H9 (cell line): ENCODE measurements at regions not wholly inside any gene's neighbourhood (a gene's known extent, or its start where the extent isn't known, plus 50 kb on each side); places are given as distances from the start of the nearest gene placed in this dataset.

ENCODE experiments used
- DNase-seq: peaks from one replicate; pipeline ENCODE4 v3.0.0-alpha.2; 2017
- H2AFZ ChIP-seq: one replicate; pipeline ENCODE4 v1.6.1; 2013; ENCODE audit warnings: mild to moderate bottlenecking, low read length, control low read depth, moderate library complexity
- H2AK5ac ChIP-seq: 2 replicates; pipeline ENCODE4 v1.6.1; 2013; ENCODE audit warnings: low read length, control low read depth, mixed read lengths; ENCODE audit not compliant: insufficient read length
- H2BK120ac ChIP-seq: one replicate; pipeline ENCODE4 v1.6.1; 2013; ENCODE audit warnings: low read depth, mild to moderate bottlenecking, low read length, control low read depth, inconsistent platforms; ENCODE audit not compliant: poor library complexity, severe bottlenecking
- H2BK12ac ChIP-seq: 2 replicates; pipeline ENCODE4 v1.6.1; 2013; ENCODE audit warnings: low read length, control low read depth, mixed read lengths, low read depth; ENCODE audit not compliant: insufficient read length
- H2BK15ac ChIP-seq: 2 replicates; pipeline ENCODE4 v1.6.1; 2013; ENCODE audit warnings: low read depth, low read length, control low read depth
- H2BK20ac ChIP-seq: one replicate; pipeline ENCODE4 v1.6.1; 2013; ENCODE audit warnings: low read depth, mild to moderate bottlenecking, low read length, control low read depth, inconsistent platforms; ENCODE audit not compliant: poor library complexity, severe bottlenecking
- H2BK5ac ChIP-seq: 2 replicates; pipeline ENCODE4 v1.6.1; 2013; ENCODE audit warnings: low read length, control low read depth, mixed read lengths; ENCODE audit not compliant: insufficient read length
- H3K14ac ChIP-seq: 2 replicates; pipeline ENCODE4 v1.6.1; 2013; ENCODE audit warnings: low read length, control low read depth; ENCODE audit not compliant: insufficient read depth
- H3K18ac ChIP-seq: 2 replicates; pipeline ENCODE4 v1.6.1; 2013; ENCODE audit warnings: low read depth, mild to moderate bottlenecking, mixed read lengths, low read length, control low read depth; ENCODE audit not compliant: insufficient read length
- H3K23ac ChIP-seq: 2 replicates; pipeline ENCODE4 v1.6.1; 2013; ENCODE audit warnings: low read length, control low read depth, mixed read lengths, low read depth; ENCODE audit not compliant: insufficient read length
- H3K23me2 ChIP-seq: 2 replicates; pipeline ENCODE4 v1.6.1; 2013; ENCODE audit warnings: low read depth, mild to moderate bottlenecking, mixed read lengths, low read length, control low read depth; ENCODE audit not compliant: insufficient read length, poor library complexity, severe bottlenecking
- H3K27ac ChIP-seq: 2 replicates; pipeline ENCODE4 v1.5.1; 2013; ENCODE audit warnings: low read length, control low read depth, mixed read lengths, low read depth; ENCODE audit not compliant: insufficient read length
- H3K27me3 ChIP-seq: 2 replicates; pipeline ENCODE4 v1.6.1; 2013; ENCODE audit warnings: low read length, control low read depth, inconsistent platforms; ENCODE audit not compliant: insufficient read depth
- H3K4ac ChIP-seq: 2 replicates; pipeline ENCODE4 v1.6.1; 2013; ENCODE audit warnings: low read depth, mild to moderate bottlenecking, control low read depth, inconsistent platforms, low read length, moderate library complexity
- H3K4me1 ChIP-seq: 2 replicates; pipeline ENCODE4 v1.6.1; 2013; ENCODE audit warnings: low read length, control low read depth, inconsistent platforms; ENCODE audit not compliant: insufficient read depth
- H3K4me2 ChIP-seq: 2 replicates; pipeline ENCODE4 v1.6.1; 2013; ENCODE audit warnings: low read length, control low read depth, mixed read lengths; ENCODE audit not compliant: insufficient read length, insufficient read depth
- H3K56ac ChIP-seq: 2 replicates; pipeline ENCODE4 v1.6.1; 2013; ENCODE audit warnings: low read depth, mild to moderate bottlenecking, mixed read lengths, low read length, control low read depth; ENCODE audit not compliant: insufficient read length
- H3K79me1 ChIP-seq: 2 replicates; pipeline ENCODE4 v1.6.1; 2013; ENCODE audit warnings: low read depth, mild to moderate bottlenecking, moderate library complexity, low read length, control low read depth, inconsistent platforms; ENCODE audit not compliant: insufficient read depth, poor library complexity, severe bottlenecking
- H3K79me2 ChIP-seq: 2 replicates; pipeline ENCODE4 v1.6.1; 2013; ENCODE audit warnings: low read length, control low read depth, inconsistent platforms; ENCODE audit not compliant: insufficient read depth
- H3K9ac ChIP-seq: 2 replicates; pipeline ENCODE4 v1.6.1; 2013; ENCODE audit warnings: low read length, control low read depth, mixed read lengths; ENCODE audit not compliant: insufficient read length; ENCODE audit errors: extremely low read depth
- H3K9me3 ChIP-seq: one replicate; pipeline ENCODE4 v1.6.1; 2013; ENCODE audit warnings: low read depth, low read length, inconsistent platforms; ENCODE audit not compliant: control insufficient read depth
- H3T11ph ChIP-seq: one replicate; pipeline ENCODE4 v1.6.1; 2013; ENCODE audit warnings: mild to moderate bottlenecking, low read length, control low read depth, inconsistent platforms
- H4K20me1 ChIP-seq: one replicate; pipeline ENCODE4 v1.6.1; 2013; ENCODE audit not compliant: control insufficient read depth, insufficient read length, insufficient read depth
- H4K5ac ChIP-seq: 2 replicates; pipeline ENCODE4 v1.6.1; 2013; ENCODE audit warnings: low read depth, mild to moderate bottlenecking, mixed read lengths, low read length, control low read depth; ENCODE audit not compliant: insufficient read length
- H4K8ac ChIP-seq: replicated peaks from 2 replicates; pipeline ENCODE4 v1.6.1; 2013; ENCODE audit warnings: low read length, control low read depth, mixed read lengths, low read depth; ENCODE audit not compliant: insufficient read length
- H4K91ac ChIP-seq: 2 replicates; pipeline ENCODE4 v1.6.1; 2013; ENCODE audit warnings: low read depth, mild to moderate bottlenecking, moderate library complexity, mixed read lengths, low read length, control low read depth; ENCODE audit not compliant: insufficient read length
- H3K27ac Mint-ChIP-seq, 3 experiments: 2 replicates in 2 of 3; 3 replicates in 1 of 3; pipeline ENCODE4 v1.8.0; 2020 to 2021; ENCODE audit warnings: mixed read lengths in 3 of 3, mild to moderate bottlenecking in 1 of 3, moderate library complexity in 1 of 3
- H3K27me3 Mint-ChIP-seq: 2 replicates; pipeline ENCODE4 v1.8.0; 2021; ENCODE audit warnings: low read depth, mild to moderate bottlenecking, moderate library complexity, mixed read lengths
- H3K36me3 Mint-ChIP-seq, 3 experiments: 2 replicates in 2 of 3; 3 replicates in 1 of 3; pipeline ENCODE4 v1.8.0; 2020 to 2021; ENCODE audit warnings: low read depth in 3 of 3, mixed read lengths in 3 of 3; ENCODE audit not compliant: insufficient read depth in 1 of 3
- H3K4me1 Mint-ChIP-seq, 2 experiments: 2 replicates each; pipeline ENCODE4 v1.8.0; 2020; ENCODE audit warnings: mixed read lengths in 2 of 2
- H3K4me3 Mint-ChIP-seq, 2 experiments: 2 replicates in 1 of 2; 3 replicates in 1 of 2; pipeline ENCODE4 v1.8.0; 2020 to 2021; ENCODE audit warnings: mild to moderate bottlenecking in 2 of 2, mixed read lengths in 2 of 2, moderate library complexity in 1 of 2
- H3K9me3 Mint-ChIP-seq, 2 experiments: 2 replicates in 1 of 2; 3 replicates in 1 of 2; pipeline ENCODE4 v1.8.0; 2020; ENCODE audit warnings: mild to moderate bottlenecking in 2 of 2, mixed read lengths in 2 of 2, moderate library complexity in 1 of 2
- whole genome bisulfite sequencing: extraction: QIAGEN DNeasy Blood & Tissue Kit; methylation state at CpG from one replicate; pipeline ENCODE4 v1.1.7; 2013; ENCODE audit warnings: missing lambda C conversion rate, low lambda C conversion rate, mixed read lengths; ENCODE audit not compliant: insufficient read length; ENCODE audit errors: extremely low coverage; 5-methylcytosine and 5-hydroxymethylcytosine counted together
- TF ChIP-seq, protein P1 (sequence below): fragments of 200-600 bp; sonication (generic); conservative IDR thresholded peaks from 3 replicates; pipeline ENCODE4 v1.8.0; 2021; ENCODE audit warnings: antibody characterized with exemption, mild to moderate bottlenecking

DNA sequence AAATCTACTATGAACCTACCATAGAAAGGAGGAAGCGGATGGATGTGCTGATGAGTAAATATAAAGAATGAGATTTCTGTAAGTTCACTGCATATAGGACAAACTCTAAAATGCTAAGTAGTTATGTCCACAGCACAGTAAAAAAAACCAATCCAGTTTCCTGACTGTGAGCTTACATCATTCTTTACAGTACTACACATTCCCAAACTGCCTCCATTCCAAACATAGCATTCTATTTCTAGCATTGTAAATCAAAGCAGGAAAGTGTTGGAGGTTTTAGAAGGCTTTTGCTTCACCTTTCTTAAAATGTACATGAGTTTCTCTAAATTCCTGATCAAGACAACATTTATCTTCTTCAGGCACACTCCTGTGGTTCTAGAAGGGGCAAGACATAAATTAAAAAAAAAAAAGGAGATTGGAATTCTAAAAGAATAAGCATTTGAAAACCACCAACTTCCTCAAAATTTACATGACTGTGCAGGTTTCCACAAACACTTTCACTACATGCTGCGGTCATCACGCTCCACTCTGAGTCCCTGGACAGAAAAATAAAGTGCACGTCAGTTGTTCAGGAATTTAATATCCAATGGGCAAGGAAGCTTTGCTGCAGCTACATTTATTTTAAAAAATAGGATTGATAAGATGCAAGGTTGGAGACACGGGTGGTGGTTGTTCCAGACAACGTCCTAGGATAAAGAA lies 297.6 kb upstream of the STS start:
- no peak overlapping the region for H3K14ac ChIP-seq
- peaks cover 22% of the 10 kb centered on the region for H3K9me3 ChIP-seq
- peak overlapping the region; percentile 85 for H3K27ac ChIP-seq
- no peak overlapping the region for H3K23ac ChIP-seq
- H3K27me3 ChIP-seq: no peaks in the 10 kb centered on the region
- H2BK15ac ChIP-seq: no peak overlapping the region
- no peaks in the 10 kb centered on the region for H3K79me1 ChIP-seq
- no peak overlapping the region for H2BK120ac ChIP-seq
- no peak overlapping the region for H3K4ac ChIP-seq
- no peak overlapping the region for H2AK5ac ChIP-seq
- peak overlapping the region; percentile 85 for H2BK5ac ChIP-seq
- H4K8ac ChIP-seq: no peak overlapping the region
- H4K91ac ChIP-seq: no peak overlapping the region
- H4K20me1 ChIP-seq: no peaks in the 10 kb centered on the region
- no peak overlapping the region for H2BK12ac ChIP-seq
- no peak overlapping the region for H2AFZ ChIP-seq
- no peaks in the 10 kb centered on the region for H3K23me2 ChIP-seq
- peak overlapping the region; percentile 93 to 96 (median 96); a peak in 6 of 7 replicates for H3K27ac Mint-ChIP-seq
- H3K56ac ChIP-seq: no peak overlapping the region
- TF ChIP-seq, protein P1, sequence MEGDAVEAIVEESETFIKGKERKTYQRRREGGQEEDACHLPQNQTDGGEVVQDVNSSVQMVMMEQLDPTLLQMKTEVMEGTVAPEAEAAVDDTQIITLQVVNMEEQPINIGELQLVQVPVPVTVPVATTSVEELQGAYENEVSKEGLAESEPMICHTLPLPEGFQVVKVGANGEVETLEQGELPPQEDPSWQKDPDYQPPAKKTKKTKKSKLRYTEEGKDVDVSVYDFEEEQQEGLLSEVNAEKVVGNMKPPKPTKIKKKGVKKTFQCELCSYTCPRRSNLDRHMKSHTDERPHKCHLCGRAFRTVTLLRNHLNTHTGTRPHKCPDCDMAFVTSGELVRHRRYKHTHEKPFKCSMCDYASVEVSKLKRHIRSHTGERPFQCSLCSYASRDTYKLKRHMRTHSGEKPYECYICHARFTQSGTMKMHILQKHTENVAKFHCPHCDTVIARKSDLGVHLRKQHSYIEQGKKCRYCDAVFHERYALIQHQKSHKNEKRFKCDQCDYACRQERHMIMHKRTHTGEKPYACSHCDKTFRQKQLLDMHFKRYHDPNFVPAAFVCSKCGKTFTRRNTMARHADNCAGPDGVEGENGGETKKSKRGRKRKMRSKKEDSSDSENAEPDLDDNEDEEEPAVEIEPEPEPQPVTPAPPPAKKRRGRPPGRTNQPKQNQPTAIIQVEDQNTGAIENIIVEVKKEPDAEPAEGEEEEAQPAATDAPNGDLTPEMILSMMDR: no peak
- no peak for DNase-seq
- peaks cover 35 to 37% of the 10 kb centered on the region in 2 experiments for H3K9me3 Mint-ChIP-seq
- H3K4me2 ChIP-seq: peak overlapping the region; percentile 28
- H3K18ac ChIP-seq: peak overlapping the region; percentile 35
- no peaks in the 10 kb centered on the region for H3K27me3 Mint-ChIP-seq
- H3K79me2 ChIP-seq: no peaks in the 10 kb centered on the region
- no peak overlapping the region for H4K5ac ChIP-seq
- H3T11ph ChIP-seq: no peak overlapping the region
- WGBS: no CpG with 5 or more reads among the region's 6 CpGs
- H3K4me3 Mint-ChIP-seq: peak overlapping the region in 1 of 2 experiments; percentile 6; a peak in 1 of 5 replicates
- H3K4me1 Mint-ChIP-seq: peaks cover 27 to 37% of the 10 kb centered on the region in 2 experiments
- H3K36me3 Mint-ChIP-seq: peaks cover 47 to 68% (median 55%) of the 10 kb centered on the region in 3 experiments
- peaks cover 4% of the 10 kb centered on the region; the same call in 1 of the 2 replicates for H3K4me1 ChIP-seq
- H2BK20ac ChIP-seq: no peak overlapping the region
- H3K9ac ChIP-seq: no peak overlapping the region
